Choroid plexus epithelial cell (primary cell): ENCODE measurements at regions not wholly inside any gene's neighbourhood (a gene's known extent, or its start where the extent isn't known, plus 50 kb on each side); places are given as distances from the start of the nearest gene placed in this dataset.

Source experiments
- DNase-seq: peaks from one replicate; pipeline ENCODE4 v3.0.0-alpha.2; 2010; ENCODE audit warnings: low read depth
- H3K4me3 ChIP-seq: 2 replicates; pipeline ENCODE4 v1.5.1; 2011; ENCODE audit warnings: low read depth, mild to moderate bottlenecking, control low read depth, low read length, moderate library complexity
- TF ChIP-seq, protein P1 (sequence below): conservative IDR thresholded peaks from 2 replicates; pipeline ENCODE4 v1.5.1; 2011; ENCODE audit warnings: low read depth, mild to moderate bottlenecking, control low read depth, inconsistent platforms, low read length, moderate library complexity

DNA sequence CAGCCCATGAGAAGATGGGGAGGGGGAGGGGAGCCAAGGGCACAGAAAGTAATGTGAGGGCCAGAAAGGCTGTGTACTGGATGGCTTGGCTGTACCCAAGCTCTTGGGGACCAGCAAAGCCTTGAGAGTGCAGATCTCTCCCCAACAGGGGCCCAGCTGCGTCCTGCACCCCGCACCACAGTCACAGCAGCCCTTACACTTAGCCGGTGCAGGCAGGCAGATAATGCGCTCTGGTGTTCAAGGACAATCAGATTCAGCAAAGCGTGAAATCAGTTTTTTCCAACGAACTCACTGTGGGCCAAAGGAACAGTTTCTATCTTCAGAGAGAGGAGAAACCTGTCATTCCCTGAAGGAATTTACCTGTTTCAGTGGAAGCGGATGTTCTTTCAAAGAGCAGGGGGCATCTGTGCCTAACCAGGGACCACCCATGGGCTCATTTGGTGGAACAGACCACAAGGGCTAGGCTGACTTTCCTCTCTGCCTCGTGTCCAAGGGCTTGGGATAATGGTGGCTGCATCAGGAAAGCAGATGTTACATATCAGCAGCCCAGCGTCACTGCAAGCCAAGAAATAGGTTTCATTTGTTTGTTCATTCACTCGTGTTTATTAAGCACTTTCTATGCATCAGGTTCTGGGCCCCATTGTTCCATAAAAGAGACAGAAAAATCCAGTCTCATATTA, 81.2 kb upstream of the SPON1 start:
- H3K4me3 ChIP-seq, result no peak overlapping the region
- TF ChIP-seq, protein P1, sequence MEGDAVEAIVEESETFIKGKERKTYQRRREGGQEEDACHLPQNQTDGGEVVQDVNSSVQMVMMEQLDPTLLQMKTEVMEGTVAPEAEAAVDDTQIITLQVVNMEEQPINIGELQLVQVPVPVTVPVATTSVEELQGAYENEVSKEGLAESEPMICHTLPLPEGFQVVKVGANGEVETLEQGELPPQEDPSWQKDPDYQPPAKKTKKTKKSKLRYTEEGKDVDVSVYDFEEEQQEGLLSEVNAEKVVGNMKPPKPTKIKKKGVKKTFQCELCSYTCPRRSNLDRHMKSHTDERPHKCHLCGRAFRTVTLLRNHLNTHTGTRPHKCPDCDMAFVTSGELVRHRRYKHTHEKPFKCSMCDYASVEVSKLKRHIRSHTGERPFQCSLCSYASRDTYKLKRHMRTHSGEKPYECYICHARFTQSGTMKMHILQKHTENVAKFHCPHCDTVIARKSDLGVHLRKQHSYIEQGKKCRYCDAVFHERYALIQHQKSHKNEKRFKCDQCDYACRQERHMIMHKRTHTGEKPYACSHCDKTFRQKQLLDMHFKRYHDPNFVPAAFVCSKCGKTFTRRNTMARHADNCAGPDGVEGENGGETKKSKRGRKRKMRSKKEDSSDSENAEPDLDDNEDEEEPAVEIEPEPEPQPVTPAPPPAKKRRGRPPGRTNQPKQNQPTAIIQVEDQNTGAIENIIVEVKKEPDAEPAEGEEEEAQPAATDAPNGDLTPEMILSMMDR, result no peak
- DNase-seq, result no peak

DNA sequence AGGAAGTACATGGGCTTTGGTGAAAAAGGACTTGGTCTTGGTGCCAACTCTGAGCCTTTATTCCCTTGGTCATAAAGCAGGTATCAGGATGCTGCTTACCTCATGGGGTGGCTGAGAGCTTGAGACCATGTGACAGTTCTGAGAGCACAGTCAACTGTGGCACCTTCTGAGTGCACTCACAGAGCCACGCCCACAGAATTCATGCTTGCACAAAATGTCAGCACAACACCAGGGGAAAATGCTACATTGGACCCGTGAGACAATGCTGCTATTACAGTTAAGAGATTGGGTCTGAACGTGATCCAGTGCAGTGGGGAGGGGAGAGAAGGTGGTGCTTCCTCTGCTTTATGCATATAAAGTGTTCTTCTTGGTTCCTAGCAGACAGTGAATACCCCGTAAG, 79.5 kb upstream of the SPON1 start:
- no peak for DNase-seq
- TF ChIP-seq, protein P1, result no peak
- H3K4me3 ChIP-seq, result no peak overlapping the region

DNA sequence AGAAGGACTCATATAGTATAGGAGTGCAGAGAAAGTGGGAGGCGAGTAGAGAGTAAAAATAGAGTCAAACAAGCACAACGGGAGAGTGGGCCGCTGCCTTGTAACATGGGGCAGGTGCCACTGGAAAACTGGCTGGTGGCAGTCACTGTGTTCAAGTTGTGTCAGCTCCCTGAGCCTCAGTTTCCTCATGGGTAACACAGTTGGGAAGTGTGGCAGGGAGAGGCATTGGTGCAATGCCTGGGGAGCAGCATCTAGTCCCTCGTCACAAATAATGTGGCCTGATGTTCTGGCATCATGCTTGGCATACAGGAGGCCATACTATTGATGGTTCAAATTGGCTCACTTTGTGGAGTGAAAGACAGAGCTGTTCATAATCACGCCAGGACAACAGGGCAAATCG, 78.9 kb upstream of the SPON1 start:
- no peak for DNase-seq
- TF ChIP-seq, protein P1, result no peak
- H3K4me3 ChIP-seq, result no peak overlapping the region

DNA sequence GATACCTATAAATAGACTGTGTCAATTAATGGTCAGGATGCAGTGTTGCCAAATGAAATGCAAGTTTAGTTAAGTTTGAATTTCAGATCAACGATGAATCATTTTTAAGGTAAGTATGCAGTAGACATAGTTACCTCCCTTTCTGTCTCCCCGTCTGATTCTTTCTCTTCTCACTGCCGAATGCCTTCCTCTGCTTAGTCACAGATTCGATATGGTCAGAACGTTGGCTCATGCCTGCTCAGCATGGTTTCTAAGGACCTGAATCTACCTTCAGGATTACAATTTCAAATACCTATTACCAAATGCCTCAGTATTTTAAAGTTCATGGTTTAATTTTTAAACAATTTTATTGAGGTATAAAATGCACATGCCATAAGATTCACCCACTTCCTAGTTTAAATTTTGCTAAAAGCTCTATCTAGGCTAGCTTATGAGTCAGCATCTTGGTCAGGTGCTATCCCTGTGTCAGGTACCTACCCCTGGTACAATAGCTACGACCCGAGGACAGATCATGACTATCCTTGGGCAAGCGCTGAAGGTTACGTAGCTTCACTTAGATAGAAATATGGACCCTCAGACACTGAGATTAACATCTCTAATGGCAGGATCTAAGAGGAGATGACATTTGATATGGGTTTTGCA, 78.2 kb upstream of the SPON1 start:
- TF ChIP-seq, protein P1, result no peak

DNA sequence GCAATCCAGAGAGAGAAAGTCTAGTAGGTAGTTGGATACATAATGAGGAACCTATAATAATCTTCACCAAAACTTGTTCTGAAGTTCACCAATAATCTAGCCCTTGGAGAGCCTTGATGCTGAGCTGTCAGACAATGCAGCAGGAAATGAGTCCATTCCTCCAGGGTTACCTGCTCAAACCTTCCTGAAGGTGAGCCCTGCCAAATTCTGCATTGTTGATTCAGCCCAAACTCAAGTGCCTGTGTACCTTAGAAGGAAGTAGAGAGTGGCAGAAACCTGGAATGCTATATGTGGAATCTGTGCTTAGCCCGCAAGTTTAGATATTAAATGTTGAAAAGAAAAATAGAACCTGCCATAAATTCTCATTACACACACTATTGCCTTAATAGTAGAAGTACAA, 77.4 kb upstream of the SPON1 start:
- TF ChIP-seq, protein P1, result no peak
- H3K4me3 ChIP-seq, result no peak overlapping the region
- DNase-seq, result no peak

More for the DNA sequence above, 78.2 kb upstream of the SPON1 start:
- no peak overlapping the region for H3K4me3 ChIP-seq
- no peak for DNase-seq

DNA sequence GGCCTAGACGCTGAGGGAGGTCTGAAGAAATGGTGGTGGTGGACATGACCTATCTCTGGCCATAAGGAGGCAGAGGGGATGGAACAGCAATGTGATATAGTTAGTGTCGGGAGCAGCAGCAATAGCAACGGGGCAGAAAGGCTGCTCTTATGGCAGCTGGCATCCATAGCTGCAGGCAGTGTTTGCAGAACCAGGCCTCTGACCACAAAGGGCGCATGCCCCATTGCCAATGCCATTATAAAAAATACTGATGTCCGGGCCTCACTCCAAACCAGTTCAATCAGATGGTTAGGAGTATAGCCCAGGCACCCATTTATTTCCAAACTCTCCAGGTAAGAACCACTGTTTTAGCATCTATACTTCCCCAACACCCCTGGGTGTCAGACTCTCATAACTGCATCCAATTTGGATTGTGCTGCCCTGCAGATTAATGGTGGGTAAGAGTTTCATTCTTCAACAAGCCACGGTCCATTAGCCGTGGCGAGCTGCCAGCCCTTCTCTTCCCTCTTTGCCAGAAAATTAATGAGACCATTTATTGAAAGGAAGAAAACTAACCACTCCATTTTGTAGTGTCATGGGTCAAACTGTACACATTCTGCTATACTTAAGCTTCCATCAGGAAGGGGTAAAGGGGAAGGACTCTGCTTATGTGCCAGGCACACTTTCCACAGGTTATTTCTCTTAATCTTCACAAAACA, 72.8 kb upstream of the SPON1 start:
- TF ChIP-seq, protein P1, result no peak
- H3K4me3 ChIP-seq, result no peak overlapping the region
- DNase-seq, result no peak
